GM19239 (cell line): ENCODE measurements at regions not wholly inside any gene's neighbourhood (a gene's known extent, or its start where the extent isn't known, plus 50 kb on each side); places are given as distances from the start of the nearest gene placed in this dataset.

Experiments used
- DNase-seq: peaks from one replicate; pipeline ENCODE4 v3.0.0; 2011; ENCODE audit warnings: low spot score; ENCODE audit not compliant: insufficient read length
- FAIRE-seq: peaks from 2 replicates; lab custom pipeline; 2011; peaks lifted over from hg19 to GRCh38; lab: Jason Lieb, UNC

- no peak for DNase-seq
- FAIRE-seq, result no peak
Measured at GRCh38 chr5:2131826-2132496, 249.2 kb upstream of the IRX4 start.

DNA sequence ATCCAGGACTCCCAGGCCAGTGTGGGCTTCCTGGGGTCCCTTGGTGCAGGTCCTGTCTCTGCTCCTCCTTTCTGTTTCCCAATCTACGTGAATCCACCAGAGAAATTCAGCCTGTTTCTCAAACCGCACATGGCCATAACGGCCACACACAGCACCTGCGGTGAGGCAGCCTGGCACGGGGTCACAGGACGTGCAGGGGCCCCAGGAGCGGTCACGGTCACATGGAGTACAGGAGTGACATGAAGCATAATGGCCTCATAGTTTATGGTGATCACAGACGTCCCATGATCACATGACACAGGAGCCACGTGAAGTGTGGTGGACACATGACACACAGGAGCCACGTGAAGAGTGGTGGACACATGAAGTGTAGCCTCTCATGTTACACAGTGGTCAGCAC is 248.5 kb upstream of the IRX4 start:
- DNase-seq (no peak), FAIRE-seq (no peak)

- no peak for DNase-seq
- FAIRE-seq, result no peak
Measured at GRCh38 chr5:2130361-2130760, 247.6 kb upstream of the IRX4 start.

DNA sequence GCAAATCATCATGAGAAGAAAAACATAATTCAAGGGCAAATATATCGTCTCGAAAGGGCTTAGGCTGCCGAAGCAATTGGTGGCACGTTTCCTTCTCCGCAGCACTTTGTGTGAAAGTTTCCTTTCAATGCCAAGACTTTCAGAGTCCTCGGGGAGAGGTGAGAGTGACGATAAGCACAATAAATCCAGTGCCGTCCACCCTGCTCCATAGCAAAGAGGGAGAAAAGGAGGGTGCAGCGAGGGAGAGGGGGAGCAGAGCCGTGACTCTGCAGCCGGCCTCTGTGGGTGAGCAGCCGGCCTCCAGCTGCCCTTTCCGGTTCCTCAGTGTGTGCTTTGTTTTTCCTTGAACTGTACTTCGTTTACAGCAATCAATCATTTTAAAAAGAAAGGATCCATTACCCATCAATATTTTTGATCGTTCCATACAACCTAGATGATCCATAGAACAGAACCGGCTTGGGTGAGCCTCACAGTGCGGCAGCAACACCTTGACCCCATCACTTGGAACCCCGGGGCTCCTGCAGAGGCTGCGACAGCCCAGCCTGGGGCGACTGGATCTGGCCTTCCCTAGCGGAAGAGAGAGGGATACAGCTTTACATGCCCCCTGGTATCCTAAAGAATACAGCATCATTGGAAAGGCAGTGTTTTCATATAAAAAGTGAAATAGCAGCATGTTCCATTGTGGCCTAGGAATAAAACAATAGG is 247.0 kb upstream of the IRX4 start:
- FAIRE-seq (no peak), DNase-seq (no peak)

GRCh38 chr5:2128686-2129355 is 246.1 kb upstream of the IRX4 start:
- DNase-seq (no peak), FAIRE-seq (no peak)

DNA sequence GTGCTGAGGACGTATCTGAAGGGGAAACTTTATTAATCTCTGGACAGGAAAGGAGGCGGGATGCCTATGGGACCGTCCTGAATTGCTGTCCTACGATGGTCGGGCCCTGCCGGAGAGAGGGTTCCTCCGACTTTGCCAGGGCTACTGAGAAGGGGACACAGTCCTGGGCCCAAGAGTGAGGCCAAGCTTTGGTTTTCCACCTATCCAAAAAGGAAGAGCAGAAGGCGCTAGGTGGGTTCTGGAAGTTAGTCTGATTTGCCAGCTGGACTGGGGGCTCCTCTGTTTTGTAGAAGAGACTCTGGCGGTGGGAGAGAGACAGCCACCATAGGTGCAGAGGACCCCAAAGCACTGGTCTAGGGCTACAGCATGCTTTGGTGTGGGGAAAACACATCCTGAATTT is 243.8 kb upstream of the IRX4 start:
- DNase-seq (no peak), FAIRE-seq (no peak)

GRCh38 chr5:2125901-2126265 is 243.2 kb upstream of the IRX4 start:
- DNase-seq, result no peak
- no peak for FAIRE-seq

DNA sequence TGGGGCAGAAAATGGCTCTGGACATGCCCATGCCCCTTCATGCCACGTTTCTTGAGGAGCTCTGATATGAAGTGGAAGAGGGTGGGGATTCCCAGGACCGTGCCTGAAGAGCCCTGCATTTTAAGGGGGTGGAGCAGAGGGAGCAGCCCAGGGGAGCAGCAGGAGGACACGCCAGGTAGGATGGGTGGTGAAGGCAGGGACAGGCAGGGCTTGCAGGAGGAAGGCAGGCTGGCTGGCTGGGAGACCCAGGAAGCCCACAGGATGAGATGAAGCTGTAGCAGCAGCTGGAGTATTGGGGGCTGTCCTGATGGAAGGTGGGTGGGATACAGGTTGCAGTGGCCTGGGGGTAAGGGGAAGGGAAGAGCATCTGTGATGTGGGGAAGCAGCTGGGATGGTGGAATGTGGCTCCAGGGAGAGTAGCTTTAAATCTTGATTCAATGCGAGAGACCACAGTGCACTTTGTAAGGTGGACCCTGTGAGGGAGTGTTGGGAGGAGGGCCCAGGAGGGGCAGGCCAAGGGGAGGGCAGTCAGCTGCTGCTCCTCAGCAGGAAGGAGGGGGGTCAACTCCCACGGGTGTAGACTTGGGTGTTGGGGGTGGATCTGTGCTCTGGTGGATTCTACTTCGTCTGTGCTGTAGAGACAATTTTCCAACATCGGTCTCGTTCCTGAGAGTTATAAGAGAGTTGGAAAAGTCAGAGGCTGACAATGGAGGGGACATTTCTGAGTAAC is 242.6 kb upstream of the IRX4 start:
- DNase-seq (no peak), FAIRE-seq (no peak)

DNA sequence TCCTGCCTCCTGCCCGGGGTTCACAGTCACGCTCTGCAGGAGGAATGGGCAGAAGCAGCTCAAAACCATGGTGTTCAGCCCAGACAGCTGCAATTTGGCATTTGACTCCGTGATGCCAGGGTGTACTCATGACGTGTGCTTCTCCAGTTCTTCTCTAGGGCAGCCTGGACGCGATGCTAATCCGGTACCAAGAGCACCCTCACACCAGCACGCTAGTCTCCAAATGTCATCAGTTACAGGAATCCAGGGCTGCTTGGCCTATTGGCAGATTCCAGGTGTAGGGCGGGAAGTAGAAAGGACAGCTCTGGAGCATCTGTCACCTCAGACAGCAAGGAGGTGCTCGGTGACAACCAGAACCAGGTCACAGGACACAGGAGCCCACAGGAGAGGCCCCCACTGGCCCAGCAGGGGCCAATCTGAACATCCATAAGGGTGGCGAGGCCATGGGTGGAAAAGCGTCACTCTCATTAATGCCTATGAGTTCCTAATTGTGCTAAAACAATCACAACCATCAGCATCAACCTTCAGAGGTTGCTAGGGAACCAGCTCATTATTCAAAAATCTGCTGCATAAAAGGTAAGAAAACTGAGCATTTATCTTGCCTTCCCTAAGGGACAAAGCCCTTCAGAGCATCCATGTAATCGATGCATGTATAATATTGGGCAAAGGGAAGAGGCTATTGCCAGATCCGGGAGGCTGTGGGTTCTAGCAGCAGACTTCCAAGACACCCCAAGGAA is 241.9 kb upstream of the IRX4 start:
- DNase-seq (no peak), FAIRE-seq (no peak)

GRCh38 chr5:2123874-2124273 is 241.1 kb upstream of the IRX4 start:
- DNase-seq, result no peak
- no peak for FAIRE-seq

- DNase-seq (no peak), FAIRE-seq (no peak)
Measured at GRCh38 chr5:2120361-2120760, 237.6 kb upstream of the IRX4 start.

GRCh38 chr5:2119573-2119972 is 236.8 kb upstream of the IRX4 start:
- FAIRE-seq (no peak), DNase-seq (no peak)

- FAIRE-seq (no peak), DNase-seq (no peak)
Measured at GRCh38 chr5:2113348-2114131, 230.8 kb upstream of the IRX4 start.

- FAIRE-seq (no peak), DNase-seq (no peak)
Measured at GRCh38 chr5:2112173-2113025, 229.7 kb upstream of the IRX4 start.

- no peak for FAIRE-seq
- DNase-seq, result no peak
Measured at GRCh38 chr5:2111569-2112105, 228.9 kb upstream of the IRX4 start.

- DNase-seq, result no peak
- no peak for FAIRE-seq
Measured at GRCh38 chr5:2110934-2111462, 228.3 kb upstream of the IRX4 start.

DNA sequence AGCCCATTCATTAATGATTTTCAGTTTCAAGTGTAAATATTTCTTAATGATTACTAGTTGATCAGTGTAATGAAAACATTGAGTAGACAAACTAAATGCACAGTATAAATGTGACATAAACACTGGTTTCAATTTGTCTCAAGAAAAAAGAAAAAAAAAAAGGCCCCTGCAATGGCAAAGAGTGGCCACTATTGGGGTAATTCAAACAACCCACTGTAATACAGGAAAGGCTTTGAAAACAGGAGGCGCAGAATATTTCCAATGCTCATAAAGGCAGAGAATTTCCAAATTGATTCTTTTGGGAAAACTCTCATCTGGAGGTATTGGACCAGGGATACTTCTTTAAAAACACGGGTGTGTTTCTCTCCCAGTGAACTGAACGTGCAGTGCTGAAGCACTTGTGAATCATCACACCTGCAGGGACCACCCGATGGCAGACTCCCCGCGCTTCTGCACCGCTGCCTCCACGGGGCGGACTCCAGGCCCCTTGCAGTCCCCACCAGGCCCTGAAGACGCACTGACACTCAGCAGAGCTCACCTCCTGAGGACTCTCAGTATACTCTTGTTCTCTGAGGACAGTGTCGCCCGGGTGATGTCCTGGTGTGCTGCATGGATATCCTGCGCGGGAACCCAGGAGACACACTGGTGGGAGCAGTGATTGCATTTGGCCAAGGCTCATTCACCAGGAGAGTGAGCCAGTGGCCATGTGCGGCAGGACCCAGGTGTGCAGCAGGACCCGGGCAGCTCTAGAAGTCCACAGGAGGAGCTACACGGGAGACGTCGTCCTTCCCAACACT is 227.6 kb upstream of the IRX4 start:
- DNase-seq (no peak), FAIRE-seq (no peak)
